ENCODE measurements at regions not wholly inside any gene's neighbourhood (a gene's known extent, or its start where the extent isn't known, plus 50 kb on each side); places are given as distances from the start of the nearest gene placed in this dataset.
"Not testable (repeated sequence)": the region's sequence is repeated elsewhere in the genome, so short reads cannot be mapped to it uniquely, and the experiment has no call there.

GRCh38 chr15:84400017-84400740 is 164.6 kb downstream of the GOLGA6L4 start:
- H3K4me3 Mint-ChIP-seq, result no peak overlapping the region
- no peaks in the 10 kb centered on the region for H3K36me3 Mint-ChIP-seq (ENCODE audit: low read depth)
- no peak overlapping the region for H3K27ac Mint-ChIP-seq
- H3K27me3 Mint-ChIP-seq, result no peaks in the 10 kb centered on the region
- no peaks in the 10 kb centered on the region for H3K9me3 Mint-ChIP-seq
- H3K4me1 Mint-ChIP-seq (ENCODE audit: low read depth), result no peaks in the 10 kb centered on the region

GRCh38 chr15:84400820-84401219 is 165.2 kb downstream of the GOLGA6L4 start:
- Mint-ChIP-seq H3K4me1 (ENCODE audit: low read depth) (no peaks in the 10 kb centered on the region), H3K9me3 (no peaks in the 10 kb centered on the region), H3K4me3 (no peak overlapping the region), H3K36me3 (ENCODE audit: low read depth) (no peaks in the 10 kb centered on the region), H3K27me3 (no peaks in the 10 kb centered on the region), H3K27ac (no peak overlapping the region)

GRCh38 chr15:84401461-84401860 is 165.9 kb downstream of the GOLGA6L4 start:
- H3K4me3 Mint-ChIP-seq; H3K27ac Mint-ChIP-seq; H3K9me3 Mint-ChIP-seq; H3K4me1 Mint-ChIP-seq (ENCODE audit: low read depth); H3K27me3 Mint-ChIP-seq; H3K36me3 Mint-ChIP-seq (ENCODE audit: low read depth): not testable (repeated sequence)

GRCh38 chr15:84401891-84402840 is 166.6 kb downstream of the GOLGA6L4 start:
- H3K4me1 Mint-ChIP-seq (ENCODE audit: low read depth); H3K9me3 Mint-ChIP-seq; H3K36me3 Mint-ChIP-seq (ENCODE audit: low read depth); H3K27ac Mint-ChIP-seq; H3K4me3 Mint-ChIP-seq; H3K27me3 Mint-ChIP-seq: not testable (repeated sequence)

DNA sequence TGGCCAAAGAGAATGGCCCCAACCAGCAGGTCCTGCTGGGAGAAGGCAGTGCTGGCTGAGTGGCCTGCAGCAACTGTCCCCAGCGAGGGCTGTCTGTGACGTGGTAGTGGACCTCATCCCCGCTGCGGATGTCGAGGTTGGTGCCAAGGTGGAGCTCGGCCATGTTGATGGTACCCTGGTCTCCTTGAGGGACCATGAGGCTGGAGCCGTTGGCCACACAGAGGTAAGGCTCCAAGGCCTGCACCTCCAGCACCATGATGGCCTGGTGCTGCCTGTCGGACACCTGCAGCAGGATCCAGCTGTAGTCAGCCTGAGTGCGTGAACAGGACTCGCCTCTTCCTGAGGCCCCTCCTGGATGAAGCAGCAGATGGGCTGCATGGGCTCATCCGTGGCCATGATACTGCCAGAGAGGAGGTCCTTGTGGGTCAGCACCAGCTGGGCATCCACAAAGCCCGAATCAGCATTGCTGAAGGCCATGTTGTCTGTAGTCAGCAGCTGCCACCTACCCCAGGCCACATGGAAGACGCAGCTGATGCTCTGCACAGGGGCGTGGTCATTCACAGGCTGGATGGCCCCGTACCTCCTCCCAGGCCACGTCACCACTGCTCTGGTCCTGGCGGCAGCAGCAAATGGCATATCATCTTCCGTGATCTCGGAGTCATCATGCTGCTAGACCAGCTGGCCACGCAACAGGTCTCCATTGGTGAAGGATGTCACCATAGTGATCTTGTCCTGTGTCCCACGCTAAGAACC is 167.5 kb downstream of the GOLGA6L4 start:
- Mint-ChIP-seq H3K36me3 (ENCODE audit: low read depth) (no peaks in the 10 kb centered on the region), H3K9me3 (no peaks in the 10 kb centered on the region), H3K27ac (no peak overlapping the region), H3K27me3 (no peaks in the 10 kb centered on the region), H3K4me1 (ENCODE audit: low read depth) (no peaks in the 10 kb centered on the region), H3K4me3 (no peak overlapping the region)

DNA sequence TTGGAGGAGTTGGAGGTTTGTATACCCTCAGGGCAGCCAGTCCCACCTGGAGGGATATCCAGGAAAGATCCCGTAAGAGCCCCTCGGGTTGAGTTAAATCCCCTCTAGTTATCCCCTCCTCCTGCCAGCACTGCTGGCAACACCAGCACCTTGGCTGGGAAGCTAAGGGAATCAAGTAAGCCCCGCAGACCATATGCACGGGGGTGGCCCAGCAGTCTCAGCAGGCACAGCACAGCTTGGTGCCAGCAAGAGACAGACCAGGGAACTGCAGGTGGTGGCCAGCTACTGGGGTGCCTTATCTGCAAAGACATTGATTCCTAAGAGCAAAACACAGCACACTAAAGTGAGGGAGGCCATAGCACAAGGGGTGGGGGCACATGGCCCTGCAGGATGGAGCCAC is 173.8 kb downstream of the GOLGA6L4 start:
- H3K4me3 Mint-ChIP-seq; H3K9me3 Mint-ChIP-seq; H3K36me3 Mint-ChIP-seq (ENCODE audit: low read depth); H3K27me3 Mint-ChIP-seq; H3K4me1 Mint-ChIP-seq (ENCODE audit: low read depth); H3K27ac Mint-ChIP-seq: not testable (repeated sequence)

GRCh38 chr15:84421513-84422181 is 179.2 kb upstream of the ZSCAN2 start:
- not testable (repeated sequence) for H3K27me3 Mint-ChIP-seq

DNA sequence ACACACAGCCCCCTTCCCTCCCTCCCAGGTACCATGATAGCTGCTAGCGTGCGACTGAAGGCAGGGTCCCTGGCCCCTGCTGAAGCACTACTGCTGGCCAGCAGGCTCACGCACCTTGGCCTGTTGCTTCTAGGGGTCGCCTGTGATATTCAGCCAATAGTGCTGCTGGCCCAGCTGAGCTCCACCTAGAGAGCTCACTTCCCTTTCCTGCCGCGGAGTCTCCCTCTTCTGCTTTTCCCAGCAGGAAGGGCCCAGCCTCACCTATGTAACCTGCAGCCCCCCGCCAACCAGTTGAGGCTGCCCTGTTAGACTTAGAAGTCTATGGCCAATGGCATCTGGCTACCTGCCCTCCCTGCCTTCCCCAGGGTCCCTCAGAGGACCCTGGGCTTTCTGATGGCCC is 175.5 kb upstream of the ZSCAN2 start:
- not testable (repeated sequence) for H3K36me3 Mint-ChIP-seq (ENCODE audit: low read depth); H3K4me1 Mint-ChIP-seq (ENCODE audit: low read depth); H3K4me3 Mint-ChIP-seq; H3K9me3 Mint-ChIP-seq; H3K27ac Mint-ChIP-seq; H3K27me3 Mint-ChIP-seq

More at GRCh38 chr15:84421513-84422181, 179.2 kb upstream of the ZSCAN2 start:
- not testable (repeated sequence) for H3K4me3 Mint-ChIP-seq; H3K36me3 Mint-ChIP-seq (ENCODE audit: low read depth); H3K4me1 Mint-ChIP-seq (ENCODE audit: low read depth); H3K27ac Mint-ChIP-seq; H3K9me3 Mint-ChIP-seq

- H3K4me3 Mint-ChIP-seq; H3K4me1 Mint-ChIP-seq (ENCODE audit: low read depth); H3K27me3 Mint-ChIP-seq; H3K9me3 Mint-ChIP-seq; H3K36me3 Mint-ChIP-seq (ENCODE audit: low read depth); H3K27ac Mint-ChIP-seq: not testable (repeated sequence)
These were observed 127.4 kb upstream of the ZSCAN2 start for GRCh38 chr15:84473305-84473877.

- H3K27ac Mint-ChIP-seq; H3K36me3 Mint-ChIP-seq (ENCODE audit: low read depth); H3K4me3 Mint-ChIP-seq; H3K9me3 Mint-ChIP-seq; H3K4me1 Mint-ChIP-seq (ENCODE audit: low read depth); H3K27me3 Mint-ChIP-seq: not testable (repeated sequence)
These were observed 124.3 kb upstream of the ZSCAN2 start for GRCh38 chr15:84476364-84477033.

DNA sequence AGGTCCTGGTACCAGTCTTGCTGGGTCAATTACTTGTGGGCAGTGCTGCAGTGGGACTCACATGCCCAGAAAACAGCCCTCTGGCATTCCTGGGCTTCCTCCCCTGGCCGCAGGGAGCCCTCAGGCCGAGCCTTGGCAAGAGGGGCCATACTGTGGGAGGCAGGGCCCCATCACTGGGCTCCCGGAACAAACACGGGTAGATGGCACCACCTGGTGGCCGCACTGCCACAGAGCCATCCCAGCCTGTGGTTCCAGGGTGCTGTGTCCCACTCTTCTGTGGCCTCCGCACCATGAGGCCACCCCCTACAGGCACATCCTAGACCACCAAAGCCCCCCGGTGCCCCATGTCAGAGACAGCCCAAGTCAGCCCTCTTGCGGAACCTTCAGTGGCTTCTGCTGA is 123.3 kb upstream of the ZSCAN2 start:
- not testable (repeated sequence) for H3K4me1 Mint-ChIP-seq (ENCODE audit: low read depth); H3K36me3 Mint-ChIP-seq (ENCODE audit: low read depth); H3K27ac Mint-ChIP-seq; H3K4me3 Mint-ChIP-seq; H3K9me3 Mint-ChIP-seq; H3K27me3 Mint-ChIP-seq

- H3K9me3 Mint-ChIP-seq; H3K27me3 Mint-ChIP-seq; H3K27ac Mint-ChIP-seq; H3K4me1 Mint-ChIP-seq (ENCODE audit: low read depth); H3K36me3 Mint-ChIP-seq (ENCODE audit: low read depth); H3K4me3 Mint-ChIP-seq: not testable (repeated sequence)
These were observed 120.6 kb upstream of the ZSCAN2 start for GRCh38 chr15:84480174-84480681.

GRCh38 chr15:84483859-84484258 is 117.0 kb upstream of the ZSCAN2 start:
- not testable (repeated sequence) for H3K9me3 Mint-ChIP-seq; H3K27ac Mint-ChIP-seq; H3K27me3 Mint-ChIP-seq; H3K36me3 Mint-ChIP-seq (ENCODE audit: low read depth); H3K4me1 Mint-ChIP-seq (ENCODE audit: low read depth); H3K4me3 Mint-ChIP-seq
